Activated CD4-positive, CD25-positive, alpha-beta regulatory T cell treated with anti-CD3 and anti-CD28 coated beads, Interleukin-2, amount 50 U/mL, for 72 hours (primary cell): ENCODE measurements at regions not wholly inside any gene's neighbourhood (a gene's known extent, or its start where the extent isn't known, plus 50 kb on each side); places are given as distances from the start of the nearest gene placed in this dataset.

Source experiments
- DNase-seq: peaks from one replicate; pipeline ENCODE4 v3.0.0; 2021

- DNase-seq: no peak
Measured at GRCh38 chr2:134152045-134153010, 101.5 kb upstream of the MGAT5 start.

- DNase-seq: no peak
Measured at GRCh38 chr2:134153294-134153880, 100.5 kb upstream of the MGAT5 start.

GRCh38 chr2:134154246-134154645 is 99.6 kb upstream of the MGAT5 start:
- DNase-seq: no peak

- no peak for DNase-seq
Measured at GRCh38 chr2:134155134-134155533, 98.7 kb upstream of the MGAT5 start.

GRCh38 chr2:134158295-134158694 is 95.6 kb upstream of the MGAT5 start:
- DNase-seq: no peak

GRCh38 chr2:134161170-134161547 is 92.7 kb upstream of the MGAT5 start:
- DNase-seq: no peak

GRCh38 chr2:134163336-134163735 is 90.5 kb upstream of the MGAT5 start:
- no peak for DNase-seq

GRCh38 chr2:134164306-134164705 is 89.6 kb upstream of the MGAT5 start:
- no peak for DNase-seq

GRCh38 chr2:134167015-134167414 is 86.9 kb upstream of the MGAT5 start:
- no peak for DNase-seq

- DNase-seq: no peak
Measured at GRCh38 chr2:134169788-134170187, 84.1 kb upstream of the MGAT5 start.

GRCh38 chr2:134170294-134170693 is 83.6 kb upstream of the MGAT5 start:
- DNase-seq: no peak

GRCh38 chr2:134170700-134171099 is 83.2 kb upstream of the MGAT5 start:
- DNase-seq: no peak

- DNase-seq: no peak
Measured at GRCh38 chr2:134173338-134174016, 80.4 kb upstream of the MGAT5 start.

GRCh38 chr2:134174711-134175110 is 79.2 kb upstream of the MGAT5 start:
- DNase-seq: no peak

GRCh38 chr2:134175834-134176233 is 78.0 kb upstream of the MGAT5 start:
- no peak for DNase-seq

- DNase-seq: no peak
Measured at GRCh38 chr2:134177351-134177931, 76.4 kb upstream of the MGAT5 start.

- DNase-seq: no peak
Measured at GRCh38 chr2:134178138-134178877, 75.6 kb upstream of the MGAT5 start.

- DNase-seq: no peak
Measured at GRCh38 chr2:134181219-134181618, 72.7 kb upstream of the MGAT5 start.

- no peak for DNase-seq
Measured at GRCh38 chr2:134183679-134184078, 70.2 kb upstream of the MGAT5 start.

GRCh38 chr2:134185639-134186038 is 68.2 kb upstream of the MGAT5 start:
- DNase-seq: no peak

- no peak for DNase-seq
Measured at GRCh38 chr2:134189009-134189720, 64.7 kb upstream of the MGAT5 start.
